ENCODE measurements at regions not wholly inside any gene's neighbourhood (a gene's known extent, or its start where the extent isn't known, plus 50 kb on each side); places are given as distances from the start of the nearest gene placed in this dataset.

GRCh38 chr15:61519296-61519695, 290.2 kb upstream of the RORA start:
- intact Hi-C loops (cut with DNase I; ENCODE audit: low total_unique reads): no loop called here

DNA sequence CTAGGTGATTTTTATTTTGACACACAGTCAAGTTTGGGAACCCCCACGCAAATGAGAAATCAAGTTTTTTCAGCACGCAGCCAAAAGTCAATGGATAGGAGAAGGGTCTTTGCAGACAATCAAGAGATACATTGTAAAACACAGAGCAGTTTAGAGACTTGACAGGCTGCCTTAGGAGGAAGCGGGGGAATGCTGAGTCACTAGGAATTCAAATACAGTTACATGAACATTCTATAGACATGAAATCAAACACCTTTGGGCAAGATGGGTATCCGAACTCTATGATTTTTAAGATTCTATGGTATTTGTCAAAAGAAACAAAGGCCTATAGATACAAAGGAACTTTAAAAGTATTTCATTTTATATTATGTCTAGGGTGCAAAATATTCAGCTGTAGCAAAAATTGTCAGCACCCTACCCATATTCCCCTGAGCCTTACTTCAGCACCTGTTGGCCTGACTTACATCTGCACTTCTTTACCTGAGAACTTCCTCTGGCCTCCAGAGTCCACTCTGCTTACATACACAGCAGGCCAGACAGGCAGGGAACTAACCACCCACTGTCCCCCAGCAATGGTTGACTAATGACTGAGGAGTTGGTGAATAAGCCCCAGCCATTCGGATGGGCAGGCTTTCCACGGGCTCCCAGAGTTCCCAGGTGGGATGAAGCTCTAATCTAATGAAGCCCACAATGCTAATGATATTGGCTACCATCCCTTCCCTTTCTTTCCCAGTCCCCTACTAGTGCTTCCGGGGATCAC, 289.3 kb upstream of the RORA start:
- Histone ChIP-seq H3K4me3 (no peak overlapping the region), H3K27ac (no peak overlapping the region), H3K27me3 (no peaks in the 10 kb centered on the region), H3K4me1 (no peaks in the 10 kb centered on the region), H3K9me3 (no peaks in the 10 kb centered on the region), H3K36me3 (no peaks in the 10 kb centered on the region)
- intact Hi-C loops (cut with DNase I; ENCODE audit: low total_unique reads): no loop called here
- WGBS, 2 donors (ENCODE audit: low coverage in 1 of 2): 85 to 94% methylated on average over 7 of the region's 7 CpGs
- in situ Hi-C loops (cut with MboI; ENCODE audit: low pct_ligation_motif_present in 1 of 4, low pct_unique_long_range_greater_than_20kb in 1 of 4, low sequenced_read_pairs in 3 of 4): no loop called here
- no peak for TF ChIP-seq EP300 (IDR thresholded peaks at IDR 0.05; ENCODE audit: low read depth)
- no peak for TF ChIP-seq CTCF (IDR thresholded peaks at IDR 0.05)
- TF ChIP-seq POLR2AphosphoS5 (IDR thresholded peaks at IDR 0.05): no peak
- TF ChIP-seq POLR2A (IDR thresholded peaks at IDR 0.05): no peak
- DNase-seq: no peak

More at GRCh38 chr15:61519296-61519695, 290.2 kb upstream of the RORA start:
- no peaks in the 10 kb centered on the region for H3K36me3 ChIP-seq
- no peaks in the 10 kb centered on the region for H3K27me3 ChIP-seq
- H3K27ac ChIP-seq: no peak overlapping the region
- TF ChIP-seq POLR2A (IDR thresholded peaks at IDR 0.05): no peak
- no peak for TF ChIP-seq POLR2AphosphoS5 (IDR thresholded peaks at IDR 0.05)
- no peak for TF ChIP-seq CTCF (IDR thresholded peaks at IDR 0.05)
- in situ Hi-C loops (cut with MboI; ENCODE audit: low pct_ligation_motif_present in 1 of 4, low pct_unique_long_range_greater_than_20kb in 1 of 4, low sequenced_read_pairs in 3 of 4): no loop called here
- 60 to 69% methylated on average over 1 of the region's 1 CpG for WGBS, 2 donors (ENCODE audit: low coverage in 1 of 2)
- no peaks in the 10 kb centered on the region for H3K9me3 ChIP-seq
- no peak for DNase-seq
- no peak overlapping the region for H3K4me3 ChIP-seq
- no peaks in the 10 kb centered on the region for H3K4me1 ChIP-seq

DNA sequence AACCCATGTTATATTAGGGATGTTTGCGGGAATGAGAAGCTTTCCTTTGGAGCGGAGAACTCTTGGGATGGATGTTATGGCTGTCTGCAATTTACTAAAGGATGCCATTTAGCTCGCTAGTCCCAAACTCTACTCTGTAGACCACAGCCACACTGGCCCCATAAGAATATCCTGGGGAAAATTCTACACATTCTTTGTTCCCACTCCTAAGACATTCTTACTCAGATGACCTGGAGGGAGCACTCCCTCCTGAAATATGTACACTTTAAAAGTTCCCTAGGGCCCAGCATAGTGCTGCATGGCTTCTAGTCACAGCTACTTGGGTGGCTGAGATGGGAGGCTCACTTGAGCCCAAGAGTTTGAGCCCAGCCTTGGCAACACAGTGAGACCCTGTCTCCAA, 288.7 kb upstream of the RORA start:
- WGBS, 2 donors (ENCODE audit: low coverage in 1 of 2): 95 to 97% methylated on average over 3 of the region's 3 CpGs
- no peak overlapping the region for H3K4me3 ChIP-seq
- no peaks in the 10 kb centered on the region for H3K4me1 ChIP-seq
- in situ Hi-C loops (cut with MboI; ENCODE audit: low pct_ligation_motif_present in 1 of 4, low pct_unique_long_range_greater_than_20kb in 1 of 4, low sequenced_read_pairs in 3 of 4): no loop called here
- intact Hi-C loops (cut with DNase I; ENCODE audit: low total_unique reads): no loop called here
- H3K36me3 ChIP-seq: no peaks in the 10 kb centered on the region
- H3K27ac ChIP-seq: no peak overlapping the region
- H3K27me3 ChIP-seq: no peaks in the 10 kb centered on the region
- no peaks in the 10 kb centered on the region for H3K9me3 ChIP-seq
- no peak for DNase-seq
- no peak for TF ChIP-seq CTCF (IDR thresholded peaks at IDR 0.05)
- no peak for TF ChIP-seq EP300 (IDR thresholded peaks at IDR 0.05; ENCODE audit: low read depth)
- TF ChIP-seq POLR2AphosphoS5 (IDR thresholded peaks at IDR 0.05): no peak
- no peak for TF ChIP-seq POLR2A (IDR thresholded peaks at IDR 0.05)

GRCh38 chr15:61517335-61517734, 288.2 kb upstream of the RORA start:
- no peaks in the 10 kb centered on the region for H3K9me3 ChIP-seq
- no peaks in the 10 kb centered on the region for H3K27me3 ChIP-seq
- H3K27ac ChIP-seq: no peak overlapping the region
- intact Hi-C loops (cut with DNase I; ENCODE audit: low total_unique reads): no loop called here
- no peaks in the 10 kb centered on the region for H3K4me1 ChIP-seq
- no peak for TF ChIP-seq POLR2A (IDR thresholded peaks at IDR 0.05)
- no peaks in the 10 kb centered on the region for H3K36me3 ChIP-seq
- no peak for DNase-seq
- no peak overlapping the region for H3K4me3 ChIP-seq
- in situ Hi-C loops (cut with MboI; ENCODE audit: low pct_ligation_motif_present in 1 of 4, low pct_unique_long_range_greater_than_20kb in 1 of 4, low sequenced_read_pairs in 3 of 4): no loop called here

DNA sequence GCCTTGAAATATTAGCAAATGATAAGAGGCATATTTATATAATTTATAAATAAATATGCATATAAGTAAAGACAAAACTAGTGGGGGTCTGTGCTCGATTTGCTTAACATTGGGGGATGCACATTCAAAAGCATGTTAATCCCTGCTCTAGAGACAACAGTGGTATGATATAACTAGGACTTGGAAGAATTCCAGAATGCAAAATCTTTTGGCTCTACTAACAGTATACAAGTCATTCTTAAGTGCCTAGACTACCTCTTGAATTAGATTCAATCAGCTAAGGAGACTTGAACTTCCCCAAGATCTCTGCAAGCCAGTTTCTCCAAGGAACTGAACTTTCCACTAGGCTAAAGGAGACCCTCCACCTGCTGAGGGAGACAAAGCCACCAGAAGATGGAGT, 282.7 kb upstream of the RORA start:
- intact Hi-C loops (cut with DNase I; ENCODE audit: low total_unique reads): no loop called here
- Histone ChIP-seq H3K36me3 (no peaks in the 10 kb centered on the region), H3K4me3 (no peak overlapping the region), H3K9me3 (no peaks in the 10 kb centered on the region), H3K27ac (no peak overlapping the region), H3K27me3 (no peaks in the 10 kb centered on the region), H3K4me1 (no peaks in the 10 kb centered on the region)
- in situ Hi-C loops (cut with MboI; ENCODE audit: low pct_ligation_motif_present in 1 of 4, low pct_unique_long_range_greater_than_20kb in 1 of 4, low sequenced_read_pairs in 3 of 4): no loop called here
- 52 to 63% methylated on average over 1 of the region's 1 CpG for WGBS, 2 donors (ENCODE audit: low coverage in 1 of 2)
- no peak for DNase-seq
- TF ChIP-seq POLR2A (IDR thresholded peaks at IDR 0.05): no peak
- TF ChIP-seq CTCF (IDR thresholded peaks at IDR 0.05): no peak
- no peak for TF ChIP-seq POLR2AphosphoS5 (IDR thresholded peaks at IDR 0.05)
